ENCODE measurements at regions not wholly inside any gene's neighbourhood (a gene's known extent, or its start where the extent isn't known, plus 50 kb on each side); places are given as distances from the start of the nearest gene placed in this dataset.

GRCh38 chr9:129321286-129322021, 143.4 kb upstream of the IER5L start:
- DNase-seq, result no peak

GRCh38 chr9:129320575-129321285, 142.7 kb upstream of the IER5L start:
- peak; percentile 68 for DNase-seq

GRCh38 chr9:129319938-129320481, 141.9 kb upstream of the IER5L start:
- no peak for DNase-seq

GRCh38 chr9:129319076-129319937, 141.2 kb upstream of the IER5L start:
- no peak for DNase-seq

GRCh38 chr9:129318121-129319075, 140.3 kb upstream of the IER5L start:
- DNase-seq, result no peak

- DNase-seq, result no peak
Observed at GRCh38 chr9:129317179-129318011, 139.3 kb upstream of the IER5L start.

GRCh38 chr9:129316281-129317030, 138.4 kb upstream of the IER5L start:
- no peak for DNase-seq

GRCh38 chr9:129313331-129313955, 135.4 kb upstream of the IER5L start:
- no peak for DNase-seq

- DNase-seq, result no peak
Observed at GRCh38 chr9:129312251-129313122, 134.4 kb upstream of the IER5L start.

- no peak for DNase-seq
Observed at GRCh38 chr9:129311643-129312042, 133.6 kb upstream of the IER5L start.

GRCh38 chr9:129310666-129311350, 132.7 kb upstream of the IER5L start:
- no peak for DNase-seq

- DNase-seq, result no peak
Observed at GRCh38 chr9:129309906-129310305, 131.8 kb upstream of the IER5L start.

- no peak for DNase-seq
Observed at GRCh38 chr9:129309041-129309430, 131.0 kb upstream of the IER5L start.

GRCh38 chr9:129307227-129307970, 129.3 kb upstream of the IER5L start:
- DNase-seq, result no peak

GRCh38 chr9:129306318-129306973, 128.4 kb upstream of the IER5L start:
- DNase-seq, result no peak

GRCh38 chr9:129305246-129305645, 127.2 kb upstream of the IER5L start:
- no peak for DNase-seq

GRCh38 chr9:129301941-129302340, 123.9 kb upstream of the IER5L start:
- DNase-seq, result no peak

All from CD4-positive, alpha-beta T cell treated with Interleukin-6 for 4 hours (primary cell).